B cell (primary cell): ENCODE measurements at regions not wholly inside any gene's neighbourhood (a gene's known extent, or its start where the extent isn't known, plus 50 kb on each side); places are given as distances from the start of the nearest gene placed in this dataset.

Source experiments
- ATAC-seq: fragments of 200-7000 bp; cut with Tn5 transposase; one replicate; pipeline ENCODE4 v1.10.0; 2021; ENCODE audit warnings: low read depth, mild to moderate bottlenecking, moderate number of reproducible peaks, moderate library complexity
- CTCF ChIA-PET: fragments of 350-600 bp; sonication (Branson Sonifier 250); formaldehyde crosslinking; loops from one replicate; lab custom pipeline; 2021; ENCODE audit warnings: antibody characterized with exemption, inconsistent platforms; lab: Charles Lee
- POLR2A ChIA-PET: fragments of 350-600 bp; sonication (Branson Sonifier 250); formaldehyde crosslinking; loops from one replicate; lab custom pipeline; 2021; ENCODE audit warnings: antibody characterized with exemption; lab: Charles Lee
- DNase-seq: peaks from one replicate; pipeline ENCODE4 v3.0.0; 2013
- H2AFZ ChIP-seq: 2 replicates; pipeline ENCODE4 v1.6.1; 2012; ENCODE audit warnings: mild to moderate bottlenecking, low read depth, low read length; ENCODE audit not compliant: insufficient read depth, poor library complexity, severe bottlenecking
- H3K27ac ChIP-seq, 2 donors: 1 replicate in 1 of 2; 2 replicates in 1 of 2; pipeline ENCODE4 v1.5.1; 2012 to 2013; ENCODE audit warnings: low read length in 2 of 2, mild to moderate bottlenecking in 2 of 2, moderate library complexity in 1 of 2
- H3K27me3 ChIP-seq, 4 experiments: fragments of 200-600 bp in 1 of 4; sonication (generic) in 1 of 4; replicated peaks in 1 of 4; 1 replicate in 2 of 4; 2 replicates in 2 of 4; pipeline versions ENCODE4 v1.6.1 to v1.7.0; 2013 to 2016; ENCODE audit warnings: low read length in 3 of 4, mild to moderate bottlenecking in 2 of 4, mixed read lengths in 1 of 4, moderate library complexity in 1 of 4; ENCODE audit not compliant: insufficient read depth in 4 of 4, control insufficient read depth in 3 of 4; ENCODE audit errors: control extremely low read depth in 1 of 4
- H3K36me3 ChIP-seq, 2 experiments: replicated peaks in 1 of 2; 1 replicate in 1 of 2; 2 replicates in 1 of 2; pipeline versions ENCODE4 v1.6.1 to v1.7.1; 2013; ENCODE audit warnings: low read length in 1 of 2; ENCODE audit not compliant: insufficient read depth in 2 of 2, control insufficient read depth in 1 of 2; ENCODE audit errors: control extremely low read depth in 1 of 2, extremely low read depth in 1 of 2
- H3K4me1 ChIP-seq, 2 donors: fragments of 200-600 bp in 1 of 2; sonication (generic) in 1 of 2; 1 replicate in 1 of 2; 2 replicates in 1 of 2; pipeline versions ENCODE4 v1.5.1 to v1.6.1; 2013 to 2017; ENCODE audit warnings: low read length in 2 of 2; ENCODE audit not compliant: control insufficient read depth in 2 of 2, insufficient read depth in 2 of 2
- H3K4me2 ChIP-seq: replicated peaks from 2 replicates; pipeline ENCODE3; 2012; ENCODE audit warnings: mild to moderate bottlenecking, low read depth, low read length; ENCODE audit not compliant: poor library complexity, severe bottlenecking
- H3K4me3 ChIP-seq, 5 experiments: fragments of 200-600 bp in 1 of 5; sonication (generic) in 1 of 5; 1 replicate in 3 of 5; 2 replicates in 2 of 5; pipeline versions ENCODE4 v1.5.1 to v1.7.0; 2011 to 2016; ENCODE audit warnings: low read length in 4 of 5, mild to moderate bottlenecking in 4 of 5, low read depth in 2 of 5, control low read depth in 1 of 5, moderate library complexity in 1 of 5; ENCODE audit not compliant: insufficient read depth in 1 of 5; ENCODE audit errors: control extremely low read depth in 1 of 5, extremely low read depth in 1 of 5
- H3K79me2 ChIP-seq: fragments of 200-600 bp; sonication (generic); one replicate; pipeline ENCODE4 v1.6.0; 2016; ENCODE audit warnings: low read length; ENCODE audit not compliant: control insufficient read depth, insufficient read depth
- H3K9ac ChIP-seq: fragments of 200-600 bp; sonication (generic); 2 replicates; pipeline ENCODE4 v1.6.1; 2017; ENCODE audit warnings: mild to moderate bottlenecking, low read length, moderate library complexity
- H3K9me3 ChIP-seq, 3 donors: one replicate each; pipeline versions ENCODE4 v1.6.1 to v1.7.1; 2013; ENCODE audit warnings: low read length in 2 of 3; ENCODE audit not compliant: control insufficient read depth in 2 of 3, insufficient read depth in 1 of 3; ENCODE audit errors: control extremely low read depth in 1 of 3
- H4K20me1 ChIP-seq: 2 replicates; pipeline ENCODE4 v1.6.0; 2012; ENCODE audit warnings: mild to moderate bottlenecking, low read length; ENCODE audit not compliant: insufficient read depth, control insufficient read depth, poor library complexity, severe bottlenecking
- H3K27ac Mint-ChIP-seq: one replicate; pipeline ENCODE4 v1.8.0; 2021; ENCODE audit warnings: mixed read lengths
- H3K27me3 Mint-ChIP-seq: one replicate; pipeline ENCODE4 v1.8.0; 2021; ENCODE audit warnings: mixed read lengths
- H3K4me1 Mint-ChIP-seq: one replicate; pipeline ENCODE4 v1.8.0; 2021; ENCODE audit warnings: mixed read lengths
- H3K4me3 Mint-ChIP-seq: one replicate; pipeline ENCODE4 v1.8.0; 2021; ENCODE audit warnings: mixed read lengths
- H3K9me3 Mint-ChIP-seq: one replicate; pipeline ENCODE4 v1.8.0; 2022; ENCODE audit warnings: mixed read lengths; ENCODE audit not compliant: insufficient read depth
- EZH2 ChIP-seq: IDR thresholded peaks from 2 replicates; pipeline ENCODE4 v1.6.1; 2012; ENCODE audit warnings: borderline replicate concordance, low read depth, mild to moderate bottlenecking, moderate library complexity, low read length; ENCODE audit not compliant: insufficient read depth, poor library complexity, severe bottlenecking
- WGBS: methylation state at CpG from one replicate; pipeline ENCODE4 v1.1.5; 2013; ENCODE audit warnings: missing lambda C conversion rate; ENCODE audit not compliant: insufficient coverage; 5-methylcytosine and 5-hydroxymethylcytosine counted together
- intact Hi-C: fragments of 100-400 bp; cut with micrococcal nuclease; formaldehyde crosslinking; loops from one replicate; pipeline ENCODE4 v1.10.0; 2022
- TF ChIP-seq, protein P1 (sequence below): fragments of 200-600 bp; IDR thresholded peaks from one replicate; pipeline ENCODE4 v1.8.0; 2022; ENCODE audit warnings: antibody characterized with exemption, mild to moderate bottlenecking

DNA sequence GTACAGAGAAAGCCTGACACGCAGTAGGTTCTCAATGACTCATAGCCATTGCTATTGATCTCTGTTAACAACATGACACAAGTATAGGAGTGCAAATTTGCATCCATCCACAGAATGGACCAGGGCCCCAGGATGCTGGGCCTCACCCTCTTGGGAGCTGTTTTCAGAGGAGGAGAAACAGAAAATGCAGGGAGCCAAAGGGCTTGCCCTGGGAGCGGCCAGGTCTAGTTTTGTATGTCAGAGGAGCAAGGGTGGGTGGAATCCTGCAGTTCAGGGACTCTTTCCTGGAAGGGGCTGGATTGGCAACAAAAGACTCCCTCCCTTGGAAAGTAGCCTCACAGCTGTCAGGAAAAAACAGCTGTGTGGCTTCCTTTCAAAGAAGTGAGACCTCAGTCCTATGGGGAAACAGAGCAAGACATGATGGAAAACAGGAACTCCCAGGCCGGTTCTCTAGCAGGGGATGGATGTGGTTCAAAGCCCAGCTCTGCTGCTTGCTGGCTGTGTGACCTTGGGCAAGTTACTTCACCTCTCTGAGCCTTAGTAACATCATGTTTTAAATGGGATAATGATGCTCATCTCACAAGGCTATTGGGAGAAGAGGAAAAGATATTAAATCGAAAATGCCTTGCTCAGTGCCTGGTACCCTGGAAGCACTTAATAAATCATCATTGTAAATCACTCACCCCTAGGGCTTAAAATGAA is 50.5 kb upstream of the SH3PXD2B start:
- no peaks in the 10 kb centered on the region for H3K4me1 ChIP-seq
- Mint-ChIP-seq H3K27ac (no peak overlapping the region), H3K9me3 (no peaks in the 10 kb centered on the region), H3K4me1 (no peaks in the 10 kb centered on the region), H3K4me3 (no peak overlapping the region), H3K27me3 (peaks cover 23% of the 10 kb centered on the region)
- TF ChIP-seq EZH2: no peak
- TF ChIP-seq, protein P1, sequence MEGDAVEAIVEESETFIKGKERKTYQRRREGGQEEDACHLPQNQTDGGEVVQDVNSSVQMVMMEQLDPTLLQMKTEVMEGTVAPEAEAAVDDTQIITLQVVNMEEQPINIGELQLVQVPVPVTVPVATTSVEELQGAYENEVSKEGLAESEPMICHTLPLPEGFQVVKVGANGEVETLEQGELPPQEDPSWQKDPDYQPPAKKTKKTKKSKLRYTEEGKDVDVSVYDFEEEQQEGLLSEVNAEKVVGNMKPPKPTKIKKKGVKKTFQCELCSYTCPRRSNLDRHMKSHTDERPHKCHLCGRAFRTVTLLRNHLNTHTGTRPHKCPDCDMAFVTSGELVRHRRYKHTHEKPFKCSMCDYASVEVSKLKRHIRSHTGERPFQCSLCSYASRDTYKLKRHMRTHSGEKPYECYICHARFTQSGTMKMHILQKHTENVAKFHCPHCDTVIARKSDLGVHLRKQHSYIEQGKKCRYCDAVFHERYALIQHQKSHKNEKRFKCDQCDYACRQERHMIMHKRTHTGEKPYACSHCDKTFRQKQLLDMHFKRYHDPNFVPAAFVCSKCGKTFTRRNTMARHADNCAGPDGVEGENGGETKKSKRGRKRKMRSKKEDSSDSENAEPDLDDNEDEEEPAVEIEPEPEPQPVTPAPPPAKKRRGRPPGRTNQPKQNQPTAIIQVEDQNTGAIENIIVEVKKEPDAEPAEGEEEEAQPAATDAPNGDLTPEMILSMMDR: no peak
- POLR2A ChIA-PET: no interaction called here
- no peak overlapping the region for H2AFZ ChIP-seq
- no peak overlapping the region for H3K27ac ChIP-seq
- no peak overlapping the region for H3K9ac ChIP-seq
- peaks cover 0 to 11% (median 0%) of the 10 kb centered on the region in 3 donors for H3K9me3 ChIP-seq
- WGBS: 71% methylated on average over 3 of the region's 4 CpGs
- intact Hi-C loops: no loop called here
- no peak overlapping the region for H3K4me2 ChIP-seq
- no peaks in the 10 kb centered on the region for H4K20me1 ChIP-seq
- CTCF ChIA-PET: no interaction called here
- ATAC-seq: no peak
- no peaks in the 10 kb centered on the region for H3K79me2 ChIP-seq
- peaks cover 0 to 5% (median 0%) of the 10 kb centered on the region in 4 experiments for H3K27me3 ChIP-seq
- H3K36me3 ChIP-seq: no peaks in the 10 kb centered on the region
- no peak overlapping the region for H3K4me3 ChIP-seq
- no peak for DNase-seq

DNA sequence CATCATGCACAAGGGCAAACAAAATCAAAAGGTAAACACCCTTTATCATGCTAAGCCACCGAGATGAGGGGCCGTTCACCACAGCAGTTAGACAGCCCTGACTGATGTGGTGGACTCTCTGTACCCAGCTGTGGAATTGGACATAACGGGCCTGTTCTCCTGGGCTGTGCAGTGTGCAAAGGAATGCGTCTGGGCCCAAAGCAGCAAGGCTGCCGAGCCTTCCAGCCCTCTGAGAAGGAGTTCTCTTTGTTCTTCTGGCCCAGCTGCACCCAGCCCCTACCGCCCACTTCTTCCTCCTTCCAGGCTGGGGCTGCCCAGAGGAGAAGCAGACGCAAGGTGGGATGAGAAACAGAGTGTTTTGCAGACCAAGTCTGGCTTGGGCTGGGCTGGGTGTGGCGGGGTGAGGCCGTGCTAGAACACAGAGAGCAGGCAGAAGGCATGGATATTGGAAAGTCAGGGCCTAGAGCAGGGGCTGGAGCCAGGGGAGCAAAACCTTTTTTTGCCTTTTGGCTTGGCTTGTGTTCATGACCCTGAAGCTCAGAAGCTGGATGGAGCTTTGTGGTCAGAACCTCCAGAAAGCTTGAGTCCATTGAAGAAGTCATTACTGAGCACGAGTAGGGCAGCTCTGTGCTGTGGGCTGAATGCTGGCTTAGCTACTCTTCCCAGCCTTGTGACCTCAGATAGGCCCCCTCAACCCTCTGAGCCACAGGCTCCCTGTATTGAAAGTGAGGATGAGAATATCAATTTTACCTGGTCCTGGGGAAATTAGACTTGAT is 49.8 kb upstream of the SH3PXD2B start:
- Histone ChIP-seq H4K20me1 (no peaks in the 10 kb centered on the region), H3K9me3 (peaks cover 0 to 4% (median 0%) of the 10 kb centered on the region in 3 donors), H3K9ac (no peak overlapping the region), H3K79me2 (no peaks in the 10 kb centered on the region), H3K36me3 (no peaks in the 10 kb centered on the region), H3K4me3 (no peak overlapping the region), H3K27ac (no peak overlapping the region), H2AFZ (no peak overlapping the region), H3K4me2 (no peak overlapping the region), H3K27me3 (peaks cover 0 to 5% (median 0%) of the 10 kb centered on the region in 4 experiments), H3K4me1 (no peaks in the 10 kb centered on the region)
- intact Hi-C loops: no loop called here
- ATAC-seq (no peak), DNase-seq (no peak)
- POLR2A ChIA-PET: no interaction called here
- CTCF ChIA-PET: no interaction called here
- 75% methylated on average over 7 of the region's 10 CpGs for WGBS
- peaks cover 23% of the 10 kb centered on the region for H3K27me3 Mint-ChIP-seq
- no peaks in the 10 kb centered on the region for H3K4me1 Mint-ChIP-seq
- H3K9me3 Mint-ChIP-seq: no peaks in the 10 kb centered on the region
- no peak overlapping the region for H3K4me3 Mint-ChIP-seq
- TF ChIP-seq EZH2: no peak
- TF ChIP-seq, protein P1: no peak
- no peak overlapping the region for H3K27ac Mint-ChIP-seq
